PC-3 (cell line): ENCODE measurements at regions not wholly inside any gene's neighbourhood (a gene's known extent, or its start where the extent isn't known, plus 50 kb on each side); places are given as distances from the start of the nearest gene placed in this dataset.

Experiments
- EZH2 ChIP-seq: fragments of 300-600 bp; sonication (generic); IDR thresholded peaks from one replicate; pipeline ENCODE4 v1.6.1; 2017; ENCODE audit warnings: antibody characterized with exemption, mild to moderate bottlenecking, low read length; ENCODE audit not compliant: unreplicated experiment
- EZH2phosphoT487 ChIP-seq: fragments of 300-600 bp; sonication (generic); IDR thresholded peaks from 2 replicates; pipeline ENCODE4 v1.6.1; 2018; ENCODE audit warnings: mild to moderate bottlenecking, antibody characterized with exemption, low read length, borderline replicate concordance
- TF ChIP-seq, protein P1 (sequence below): fragments of 300-600 bp; sonication (generic); conservative IDR thresholded peaks from 2 replicates; pipeline ENCODE4 v1.5.1; 2017; ENCODE audit warnings: antibody characterized with exemption, low read depth, mild to moderate bottlenecking, low read length

DNA sequence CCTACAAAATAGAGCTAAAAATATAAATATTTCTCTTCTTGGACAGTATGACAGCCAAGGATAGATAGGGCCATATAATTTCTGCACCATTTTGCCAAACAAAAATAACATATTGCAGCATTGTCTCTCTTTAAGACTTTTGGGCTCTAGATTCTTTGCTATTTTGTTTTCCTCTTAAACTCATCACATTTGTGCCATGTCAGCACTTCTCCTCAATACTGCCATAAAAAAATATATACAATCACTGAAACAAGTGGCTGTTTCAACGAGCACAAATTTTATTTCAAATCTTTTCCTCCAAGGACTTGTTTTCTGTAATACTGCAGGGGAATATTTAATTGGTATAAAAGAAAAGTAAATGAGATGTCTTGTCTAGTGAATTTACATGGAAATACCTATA, 1570.0 kb upstream of the NUDT12 start:
- TF ChIP-seq, protein P1, sequence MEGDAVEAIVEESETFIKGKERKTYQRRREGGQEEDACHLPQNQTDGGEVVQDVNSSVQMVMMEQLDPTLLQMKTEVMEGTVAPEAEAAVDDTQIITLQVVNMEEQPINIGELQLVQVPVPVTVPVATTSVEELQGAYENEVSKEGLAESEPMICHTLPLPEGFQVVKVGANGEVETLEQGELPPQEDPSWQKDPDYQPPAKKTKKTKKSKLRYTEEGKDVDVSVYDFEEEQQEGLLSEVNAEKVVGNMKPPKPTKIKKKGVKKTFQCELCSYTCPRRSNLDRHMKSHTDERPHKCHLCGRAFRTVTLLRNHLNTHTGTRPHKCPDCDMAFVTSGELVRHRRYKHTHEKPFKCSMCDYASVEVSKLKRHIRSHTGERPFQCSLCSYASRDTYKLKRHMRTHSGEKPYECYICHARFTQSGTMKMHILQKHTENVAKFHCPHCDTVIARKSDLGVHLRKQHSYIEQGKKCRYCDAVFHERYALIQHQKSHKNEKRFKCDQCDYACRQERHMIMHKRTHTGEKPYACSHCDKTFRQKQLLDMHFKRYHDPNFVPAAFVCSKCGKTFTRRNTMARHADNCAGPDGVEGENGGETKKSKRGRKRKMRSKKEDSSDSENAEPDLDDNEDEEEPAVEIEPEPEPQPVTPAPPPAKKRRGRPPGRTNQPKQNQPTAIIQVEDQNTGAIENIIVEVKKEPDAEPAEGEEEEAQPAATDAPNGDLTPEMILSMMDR, result no peak
- no peak for TF ChIP-seq EZH2
- TF ChIP-seq EZH2phosphoT487, result no peak
